ENCODE measurements at regions not wholly inside any gene's neighbourhood (a gene's known extent, or its start where the extent isn't known, plus 50 kb on each side); places are given as distances from the start of the nearest gene placed in this dataset.

DNA sequence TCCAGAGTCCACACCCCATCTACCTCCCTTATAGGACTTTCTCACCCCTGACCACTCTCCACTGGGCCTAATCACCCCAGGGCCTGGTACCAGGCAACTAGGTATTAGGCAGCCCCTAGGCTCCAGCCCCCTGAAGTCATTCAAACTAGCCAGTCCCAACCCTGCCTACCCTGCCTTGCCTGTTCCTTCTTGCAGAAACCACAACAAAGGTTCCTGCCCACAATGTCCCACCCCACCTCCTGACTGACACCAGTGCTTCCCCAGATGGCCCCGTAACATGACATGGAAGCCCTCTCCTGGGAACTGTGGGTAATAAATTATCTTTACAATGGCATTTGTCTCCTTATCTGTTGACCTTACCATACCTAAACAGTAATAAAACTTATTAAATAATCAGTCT, 100.6 kb upstream of the PDE1C start:
- TF ChIP-seq, protein P1, sequence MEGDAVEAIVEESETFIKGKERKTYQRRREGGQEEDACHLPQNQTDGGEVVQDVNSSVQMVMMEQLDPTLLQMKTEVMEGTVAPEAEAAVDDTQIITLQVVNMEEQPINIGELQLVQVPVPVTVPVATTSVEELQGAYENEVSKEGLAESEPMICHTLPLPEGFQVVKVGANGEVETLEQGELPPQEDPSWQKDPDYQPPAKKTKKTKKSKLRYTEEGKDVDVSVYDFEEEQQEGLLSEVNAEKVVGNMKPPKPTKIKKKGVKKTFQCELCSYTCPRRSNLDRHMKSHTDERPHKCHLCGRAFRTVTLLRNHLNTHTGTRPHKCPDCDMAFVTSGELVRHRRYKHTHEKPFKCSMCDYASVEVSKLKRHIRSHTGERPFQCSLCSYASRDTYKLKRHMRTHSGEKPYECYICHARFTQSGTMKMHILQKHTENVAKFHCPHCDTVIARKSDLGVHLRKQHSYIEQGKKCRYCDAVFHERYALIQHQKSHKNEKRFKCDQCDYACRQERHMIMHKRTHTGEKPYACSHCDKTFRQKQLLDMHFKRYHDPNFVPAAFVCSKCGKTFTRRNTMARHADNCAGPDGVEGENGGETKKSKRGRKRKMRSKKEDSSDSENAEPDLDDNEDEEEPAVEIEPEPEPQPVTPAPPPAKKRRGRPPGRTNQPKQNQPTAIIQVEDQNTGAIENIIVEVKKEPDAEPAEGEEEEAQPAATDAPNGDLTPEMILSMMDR (IDR thresholded peaks at IDR 0.05), result no peak
- no peak for TF ChIP-seq ZFX (IDR thresholded peaks at IDR 0.05; ENCODE audit: borderline replicate concordance)

Data from 22Rv1 (cell line).